ENCODE measurements at regions not wholly inside any gene's neighbourhood (a gene's known extent, or its start where the extent isn't known, plus 50 kb on each side); places are given as distances from the start of the nearest gene placed in this dataset.

GRCh38 chr4:176902710-176903323 is 110.1 kb upstream of the VEGFC start:
- no peak for DNase-seq (ENCODE audit: low spot score)

GRCh38 chr4:176906709-176907108 is 114.0 kb upstream of the VEGFC start:
- DNase-seq (ENCODE audit: low spot score), result no peak

DNA sequence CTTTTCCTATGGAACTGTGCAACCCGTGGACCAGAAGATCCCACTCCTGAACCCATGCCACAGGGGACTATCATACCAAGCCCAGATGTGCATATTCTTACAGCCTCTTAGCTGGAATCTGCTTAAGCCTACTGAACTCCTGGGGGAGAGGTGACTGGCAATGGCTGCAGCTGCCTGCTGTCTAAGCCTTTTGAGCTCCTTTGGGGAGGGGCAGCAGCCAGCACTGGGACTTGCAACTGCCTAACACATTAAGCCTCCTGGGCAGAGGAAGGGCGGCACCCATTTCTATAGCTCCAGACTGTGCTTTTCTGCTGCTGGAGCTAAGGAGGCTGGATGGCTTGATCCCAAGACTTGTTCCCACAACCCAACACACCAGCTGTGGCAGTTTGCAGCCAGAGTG is 117.9 kb upstream of the VEGFC start:
- DNase-seq (ENCODE audit: low spot score), result no peak

GRCh38 chr4:176919631-176920030 is 126.9 kb upstream of the VEGFC start:
- no peak for DNase-seq (ENCODE audit: low spot score)

GRCh38 chr4:176920694-176921093 is 128.0 kb upstream of the VEGFC start:
- DNase-seq (ENCODE audit: low spot score), result no peak

- no peak for DNase-seq (ENCODE audit: low spot score)
Measured at GRCh38 chr4:176921256-176921655, 128.5 kb upstream of the VEGFC start.

DNA sequence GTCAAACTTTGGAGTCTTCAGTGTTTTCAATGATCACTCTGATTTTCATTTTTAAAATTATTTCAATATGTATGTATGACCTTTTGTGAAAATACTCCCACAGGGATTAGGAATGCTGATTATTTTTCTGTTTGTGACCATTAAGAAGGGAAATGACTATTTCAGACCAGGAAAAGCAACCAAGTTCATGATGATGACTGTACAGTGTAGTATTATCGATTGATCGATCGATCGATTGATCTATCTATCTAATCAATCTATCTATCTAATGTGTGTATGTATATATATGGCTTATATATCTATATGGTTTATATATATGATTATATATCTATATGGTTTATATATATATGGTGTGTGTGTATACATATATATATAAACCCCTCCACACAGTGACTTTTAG is 131.5 kb upstream of the VEGFC start:
- DNase-seq (ENCODE audit: low spot score), result no peak

DNA sequence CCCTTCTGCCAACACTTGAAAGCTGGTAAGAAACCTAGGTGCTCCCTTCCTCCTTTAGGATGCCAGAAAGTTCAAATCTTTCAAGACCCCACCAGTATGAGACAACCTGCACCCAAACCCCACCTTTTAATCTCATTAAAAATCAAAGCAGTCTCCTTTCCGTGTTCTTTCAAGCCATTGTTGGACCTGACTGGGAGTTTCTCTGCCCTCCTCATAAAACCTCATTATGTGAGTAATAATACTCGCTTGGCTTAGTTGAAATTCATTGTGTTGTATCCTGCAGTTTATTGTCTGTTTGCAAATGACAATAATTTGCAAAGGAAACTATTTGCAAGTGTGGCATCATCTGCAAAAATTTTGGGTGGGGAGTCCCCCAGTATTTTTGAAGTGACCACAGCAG is 133.2 kb upstream of the VEGFC start:
- no peak for DNase-seq (ENCODE audit: low spot score)

DNA sequence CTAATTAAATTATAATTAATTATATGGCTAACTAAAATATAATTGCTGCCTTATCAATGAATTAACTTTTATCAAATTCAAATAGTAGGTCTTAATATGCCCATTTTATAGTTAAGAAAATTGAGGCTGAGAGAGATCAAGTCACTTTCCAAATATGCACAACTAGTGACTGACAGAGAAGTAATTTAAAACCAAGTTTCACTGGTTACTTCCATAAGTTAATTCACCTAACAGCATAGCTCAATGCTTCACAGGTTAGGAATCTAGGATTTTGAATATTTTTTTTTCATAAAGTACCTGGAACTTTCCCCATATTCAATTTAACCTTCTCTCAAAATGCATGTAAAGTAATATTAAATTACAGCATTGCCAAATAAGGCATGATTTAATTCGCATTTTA is 134.4 kb upstream of the VEGFC start:
- no peak for DNase-seq (ENCODE audit: low spot score)

DNA sequence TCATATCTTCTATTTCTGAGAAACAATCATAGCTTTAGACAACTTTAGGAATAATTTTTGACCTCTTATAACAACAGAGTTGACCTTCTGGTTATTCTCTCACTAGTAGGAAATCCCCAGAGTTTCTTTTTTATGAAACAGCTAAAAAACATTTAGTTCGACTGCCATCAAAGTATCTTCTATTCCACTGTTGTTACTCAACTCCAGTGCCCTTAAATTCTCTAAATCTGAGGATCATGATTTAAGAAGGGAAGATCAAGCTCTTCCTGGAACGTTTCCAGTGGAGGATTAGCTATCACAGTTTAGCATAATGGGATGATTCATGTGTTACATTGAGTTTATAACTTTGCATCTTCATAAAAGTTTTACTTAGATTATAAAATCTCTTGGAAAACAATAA is 134.9 kb upstream of the VEGFC start:
- no peak for DNase-seq (ENCODE audit: low spot score)

DNA sequence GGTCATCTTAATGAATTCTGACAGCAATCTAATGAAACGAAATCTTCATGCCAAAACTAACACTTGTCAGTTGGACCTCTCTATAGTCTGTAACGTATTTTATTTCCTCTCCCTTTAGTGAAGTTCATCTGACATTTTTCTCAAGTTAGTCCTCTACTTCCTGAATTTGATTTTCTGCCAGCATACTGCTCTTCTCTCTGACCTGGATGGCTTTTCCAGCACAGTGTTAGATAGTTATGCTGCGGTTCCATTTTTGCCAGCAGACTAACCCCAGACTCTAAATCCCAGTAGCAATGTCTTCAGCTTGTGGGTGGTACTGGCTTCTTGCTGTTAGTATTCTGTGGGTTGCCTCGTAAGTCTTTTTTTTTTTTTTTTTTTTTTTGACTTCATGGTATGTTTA is 146.7 kb upstream of the VEGFC start:
- no peak for DNase-seq (ENCODE audit: low spot score)

DNA sequence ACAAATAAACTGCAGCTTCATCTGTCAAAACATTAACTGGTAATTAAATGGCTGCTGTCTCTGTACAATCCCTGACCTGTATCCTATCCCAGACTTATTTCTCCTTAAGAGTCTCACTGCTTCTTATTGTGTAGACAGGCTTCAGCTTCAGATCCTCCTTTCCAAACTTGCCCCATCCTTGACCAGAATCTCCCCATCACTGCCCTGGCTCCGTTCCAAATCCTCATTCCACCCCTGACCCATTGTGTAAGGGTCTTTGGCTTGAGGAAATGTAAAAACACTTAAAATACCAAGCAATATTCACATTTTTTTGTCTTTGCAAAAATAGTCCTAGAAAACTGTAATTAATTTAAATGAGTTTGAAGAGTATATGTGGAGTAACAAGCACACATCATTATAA is 152.6 kb upstream of the VEGFC start:
- DNase-seq (ENCODE audit: low spot score), result no peak

DNA sequence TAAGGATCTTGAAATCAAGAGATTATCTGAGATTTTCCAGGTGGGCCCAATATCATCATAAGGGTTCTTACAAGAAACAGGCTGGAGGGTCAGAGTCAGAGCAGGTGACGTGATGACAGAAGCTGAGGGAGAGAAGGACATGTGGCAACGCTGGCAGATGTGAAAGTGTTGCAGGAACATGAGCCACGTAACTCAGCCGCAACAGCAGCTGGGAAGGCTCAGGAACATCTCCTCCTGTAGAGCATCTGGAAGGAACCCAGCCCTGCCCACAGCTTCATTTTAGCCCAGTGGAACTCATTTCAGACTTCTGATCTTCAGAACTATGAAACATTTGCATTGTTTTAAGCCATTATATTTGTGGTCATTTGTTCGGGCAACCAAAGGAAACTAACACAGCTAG is 156.3 kb upstream of the VEGFC start:
- no peak for DNase-seq (ENCODE audit: low spot score)

DNA sequence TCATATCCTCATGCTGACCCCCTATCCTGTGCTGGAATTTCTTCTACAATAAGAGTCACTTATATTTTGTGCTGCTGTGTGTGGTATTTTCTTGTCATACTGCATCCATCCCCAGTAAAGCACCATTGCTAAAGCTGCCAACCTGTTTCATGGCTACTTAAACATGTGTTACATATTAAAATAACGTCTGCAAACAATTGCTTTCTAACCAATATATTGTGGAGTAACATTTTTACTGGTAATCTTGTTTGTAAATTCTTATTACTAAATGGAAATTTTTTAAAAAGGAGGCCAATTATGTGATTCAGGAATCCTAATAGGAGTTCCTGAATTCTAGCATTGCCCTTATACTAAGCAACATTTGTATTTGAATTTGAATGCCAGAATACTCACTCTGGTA is 160.3 kb upstream of the VEGFC start:
- no peak for DNase-seq (ENCODE audit: low spot score)

DNA sequence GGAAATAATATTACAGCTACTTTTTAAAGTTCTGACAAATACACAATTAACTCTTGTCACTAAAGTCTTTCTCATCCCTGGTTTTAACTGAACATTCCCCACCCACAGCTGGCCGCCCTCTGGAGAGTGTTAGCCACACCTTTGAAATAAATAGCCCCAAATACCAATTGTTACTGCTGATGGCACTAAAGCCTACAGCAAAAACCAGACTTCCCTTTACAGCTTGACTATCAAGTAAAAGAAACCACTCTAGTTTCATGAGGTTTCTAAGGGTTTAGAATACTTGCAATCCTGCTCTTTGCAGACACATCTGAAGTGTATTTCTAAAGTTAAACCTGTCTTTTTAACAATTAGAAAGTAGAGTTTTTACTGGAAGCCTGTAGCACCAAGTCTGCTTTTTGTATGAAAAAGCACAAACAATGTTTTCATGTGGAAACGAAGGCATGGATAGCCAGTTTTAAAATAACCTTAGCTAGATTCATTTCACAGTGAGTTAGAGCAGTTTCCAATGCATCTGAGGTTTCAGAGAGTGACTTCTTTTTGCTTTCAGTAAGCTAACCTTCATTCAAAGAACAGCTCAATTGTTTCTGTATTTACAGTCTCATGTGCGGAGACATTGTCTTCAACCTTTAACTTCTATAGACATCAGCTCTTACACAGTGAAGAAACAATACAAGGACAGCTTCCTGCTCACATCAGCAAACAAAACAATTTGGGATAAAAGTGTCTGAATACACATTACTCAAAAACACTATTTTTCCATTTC is 164.8 kb upstream of the VEGFC start:
- no peak for DNase-seq (ENCODE audit: low spot score)

GRCh38 chr4:176959980-176960379 is 167.3 kb upstream of the VEGFC start:
- no peak for DNase-seq (ENCODE audit: low spot score)

DNA sequence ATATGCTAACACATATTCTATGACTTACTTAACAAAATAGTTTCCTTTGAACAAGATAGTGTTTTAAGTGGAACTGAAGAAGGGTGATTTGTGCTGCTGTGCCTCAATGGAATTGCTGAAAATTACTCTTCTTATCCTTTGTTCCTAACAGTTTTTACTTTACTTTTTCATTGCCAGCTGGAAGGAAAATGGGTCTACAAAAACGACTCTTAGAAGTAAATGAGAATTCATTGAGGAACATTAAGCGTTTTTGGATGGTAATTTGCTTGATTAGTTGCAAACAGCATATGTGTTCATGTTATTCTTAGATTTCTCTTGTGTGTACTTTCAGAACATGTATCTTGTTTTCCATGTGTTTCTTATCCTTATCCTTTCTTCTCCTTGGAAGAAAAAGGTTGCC is 170.4 kb upstream of the VEGFC start:
- DNase-seq (ENCODE audit: low spot score), result no peak

DNA sequence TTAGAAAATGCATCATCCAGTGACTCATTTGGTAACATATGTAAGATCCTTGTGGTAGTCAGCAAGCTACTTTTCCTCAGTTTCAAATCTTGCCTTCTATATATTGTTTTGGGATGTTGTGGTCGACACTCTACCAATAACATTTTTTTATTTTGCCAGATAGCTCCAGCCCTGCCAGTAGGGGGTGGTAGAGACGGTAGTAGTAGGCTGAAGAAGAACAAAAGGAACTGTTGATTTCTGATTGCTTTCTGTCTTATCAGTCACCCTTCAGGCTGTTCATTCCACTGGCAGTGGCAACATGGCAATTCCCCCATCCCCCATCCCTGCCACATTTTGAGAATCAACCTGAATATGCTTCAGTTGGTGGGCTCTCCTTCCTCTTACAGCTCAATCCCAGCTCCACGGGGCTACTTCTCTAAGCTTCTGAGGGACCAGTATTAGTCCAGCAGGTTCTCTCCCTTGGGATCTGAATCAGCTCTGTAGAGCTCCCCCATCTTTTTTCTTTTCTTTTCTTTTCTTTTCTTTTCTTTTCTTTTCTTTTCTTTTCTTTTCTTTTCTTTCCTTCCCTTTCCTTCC is 171.5 kb upstream of the VEGFC start:
- DNase-seq (ENCODE audit: low spot score), result no peak

GRCh38 chr4:176967586-176967985 is 174.9 kb upstream of the VEGFC start:
- DNase-seq (ENCODE audit: low spot score), result no peak

DNA sequence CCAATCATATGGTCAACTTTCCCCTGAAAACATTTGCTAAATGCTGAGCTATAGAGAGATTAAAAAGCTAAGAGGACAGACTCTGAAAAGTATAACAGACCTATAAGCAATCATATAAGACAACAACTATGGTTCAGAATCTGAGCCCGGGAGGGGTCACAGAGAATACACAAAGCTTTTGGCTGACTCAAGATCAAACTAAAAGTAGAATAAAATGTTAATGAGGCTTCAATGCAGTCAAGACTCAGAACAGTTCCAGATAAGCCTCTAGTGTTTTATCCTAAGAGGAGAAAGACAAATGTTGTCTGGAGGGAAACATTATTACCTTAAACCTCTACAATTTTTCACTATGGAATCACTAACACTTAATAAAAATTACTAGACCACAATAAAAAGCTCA is 175.4 kb upstream of the VEGFC start:
- DNase-seq (ENCODE audit: low spot score), result no peak

GRCh38 chr4:176969011-176969410 is 176.3 kb upstream of the VEGFC start:
- DNase-seq (ENCODE audit: low spot score), result no peak

- DNase-seq (ENCODE audit: low spot score), result no peak
Measured at GRCh38 chr4:176970853-176971252, 178.1 kb upstream of the VEGFC start.

- no peak for DNase-seq (ENCODE audit: low spot score)
Measured at GRCh38 chr4:176971576-176972115, 178.9 kb upstream of the VEGFC start.

Measured in HuH-7 (cell line).